Glomerular visceral epithelial cell (primary cell): ENCODE measurements at regions not wholly inside any gene's neighbourhood (a gene's known extent, or its start where the extent isn't known, plus 50 kb on each side); places are given as distances from the start of the nearest gene placed in this dataset.
A peak's percentile ranks its signal among the peaks of the same experiment; 100 is the strongest.

ENCODE experiments used
- DNase-seq: peaks from one replicate; pipeline ENCODE4 v3.0.0-alpha.2; 2016; ENCODE audit errors: extremely low spot score

GRCh38 chr6:29999416-29999815 lies 57.1 kb downstream of the HLA-A start:
- DNase-seq = no peak

GRCh38 chr6:30000156-30000791 lies 57.9 kb downstream of the HLA-A start:
- DNase-seq = no peak

GRCh38 chr6:30002871-30003270 lies 58.2 kb upstream of the POLR1H start:
- peak; percentile 23 for DNase-seq

GRCh38 chr6:30005482-30005881 lies 55.6 kb upstream of the POLR1H start:
- DNase-seq = no peak

- DNase-seq = no peak
Measured at GRCh38 chr6:30006170-30007131, 54.6 kb upstream of the POLR1H start.

GRCh38 chr6:30007132-30007764 lies 53.8 kb upstream of the POLR1H start:
- no peak for DNase-seq

- DNase-seq = no peak
Measured at GRCh38 chr6:30009113-30009512, 52.0 kb upstream of the POLR1H start.
